Panc1 (cell line): ENCODE measurements at regions not wholly inside any gene's neighbourhood (a gene's known extent, or its start where the extent isn't known, plus 50 kb on each side); places are given as distances from the start of the nearest gene placed in this dataset.

Experiments
- ATAC-seq: fragments of 200-7000 bp; cut with Tn5 transposase; 2 replicates; pipeline ENCODE4 v1.9.1; 2020; ENCODE audit warnings: mild to moderate bottlenecking, moderate library complexity
- BruUV-seq: library from RNA; stranded (reverse); fragments of 400-500 nt; replicated peaks from 2 replicates; lab custom pipeline; 2021; lab: Mats Ljungman, UMichigan
- CTCF ChIA-PET: fragments of 300-600 bp; sonication (Branson Sonifier 250); formaldehyde crosslinking; loops from one replicate; lab custom pipeline; 2022; ENCODE audit warnings: antibody characterized with exemption; lab: Charles Lee
- POLR2A ChIA-PET: fragments of 300-600 bp; sonication (Branson Sonifier 250); formaldehyde crosslinking; loops from one replicate; lab custom pipeline; 2022; ENCODE audit warnings: antibody characterized with exemption; lab: Charles Lee
- DNase-seq: peaks from one replicate; pipeline ENCODE4 v3.0.0-alpha.2; 2010; ENCODE audit warnings: low read depth, low spot score
- H3K27ac ChIP-seq: 2 replicates; pipeline ENCODE4 v1.5.1; 2011; ENCODE audit warnings: mild to moderate bottlenecking, low read length, inconsistent platforms
- H3K27me3 ChIP-seq: fragments of 200-500 bp; sonication (Bioruptor generic); 2 replicates; pipeline ENCODE4 v1.6.0; 2014; ENCODE audit warnings: low read length, inconsistent platforms; ENCODE audit not compliant: control insufficient read depth, insufficient read depth
- H3K36me3 ChIP-seq: fragments of 200-500 bp; sonication (Bioruptor generic); 2 replicates; pipeline ENCODE4 v1.5.1; 2014; ENCODE audit warnings: inconsistent platforms, mild to moderate bottlenecking, low read length, moderate library complexity; ENCODE audit not compliant: control insufficient read depth, insufficient read depth
- H3K4me1 ChIP-seq: 2 replicates; pipeline ENCODE4 v1.5.1; 2011; ENCODE audit warnings: inconsistent platforms, mild to moderate bottlenecking, low read length, moderate library complexity; ENCODE audit not compliant: control insufficient read depth, insufficient read depth
- H3K4me3 ChIP-seq, 2 experiments: 2 replicates each; pipeline ENCODE4 v1.5.1; 2011 to 2012; ENCODE audit warnings: low read depth in 2 of 2, low read length in 2 of 2, mild to moderate bottlenecking in 2 of 2, inconsistent platforms in 1 of 2, moderate library complexity in 1 of 2
- H3K9me3 ChIP-seq: fragments of 200-500 bp; sonication (Bioruptor generic); 2 replicates; pipeline ENCODE4 v1.5.1; 2014; ENCODE audit warnings: low read depth, mild to moderate bottlenecking, inconsistent platforms, low read length, moderate library complexity; ENCODE audit not compliant: control insufficient read depth, insufficient read depth
- POLR2AphosphoS5 ChIP-seq: IDR thresholded peaks from 2 replicates; pipeline ENCODE4 v1.6.1; 2012; ENCODE audit warnings: mild to moderate bottlenecking, low read depth, low read length, moderate library complexity
- SIN3A ChIP-seq: IDR thresholded peaks from 2 replicates; pipeline ENCODE4 v1.6.1; 2012; ENCODE audit warnings: low read depth, mild to moderate bottlenecking, low read length, moderate library complexity, borderline replicate concordance; ENCODE audit not compliant: insufficient read depth
- TCF7L2 ChIP-seq: IDR thresholded peaks from 2 replicates; pipeline ENCODE4 v1.6.1; 2011; ENCODE audit warnings: mild to moderate bottlenecking, low read depth, low read length, inconsistent platforms
- in situ Hi-C: cut with HindIII; loops from 2 replicates; pipeline ENCODE4 v1.10.0; 2016; ENCODE audit warnings: low sequenced_read_pairs, low pct_unique_long_range_greater_than_20kb
- intact Hi-C: fragments of 100-400 bp; cut with micrococcal nuclease; formaldehyde crosslinking; loops from one replicate; pipeline ENCODE4 v1.10.0; 2022; ENCODE audit not compliant: unreplicated experiment
- TF ChIP-seq, protein P1 (sequence below), 2 experiments: IDR thresholded peaks; 2 replicates each; pipeline ENCODE4 v1.6.1; 2011 to 2012; ENCODE audit warnings: low read depth in 2 of 2, control low read depth in 1 of 2, low read length in 1 of 2, mild to moderate bottlenecking in 1 of 2, moderate library complexity in 1 of 2; ENCODE audit not compliant: insufficient read depth in 1 of 2
- TF ChIP-seq, protein P2 (sequence below): fragments of 450-650 bp; IDR thresholded peaks from 2 replicates; pipeline ENCODE4 v1.5.1; 2017; ENCODE audit warnings: mild to moderate bottlenecking

DNA sequence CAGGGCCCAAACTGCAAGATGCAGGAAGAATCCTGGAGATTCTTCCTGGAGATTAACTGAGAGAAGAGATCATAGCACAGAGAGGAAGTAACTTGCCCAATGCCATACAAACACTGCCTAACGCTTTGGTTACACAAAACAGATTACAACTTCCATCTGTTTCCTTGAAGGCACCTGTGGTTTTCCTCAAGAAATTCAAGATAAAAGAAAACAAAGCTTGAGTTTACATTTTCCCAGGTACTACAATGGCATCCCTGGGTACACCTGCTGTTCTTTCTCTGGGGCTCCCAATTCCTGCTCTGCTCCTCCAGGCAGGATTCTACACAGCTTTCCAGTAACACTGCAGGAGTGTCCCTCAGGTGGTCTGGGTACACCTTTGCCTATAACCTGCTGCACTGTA is 781.9 kb upstream of the ID2 start:
- BruUV-seq = no TSS peak
- no peaks in the 10 kb centered on the region for H3K4me1 ChIP-seq
- DNase-seq = no peak
- in situ Hi-C loops = no loop called here
- no peaks in the 10 kb centered on the region for H3K36me3 ChIP-seq
- intact Hi-C loops = no loop called here
- TF ChIP-seq POLR2AphosphoS5 (no peak), TCF7L2 (no peak), SIN3A (no peak)
- TF ChIP-seq, protein P1, sequence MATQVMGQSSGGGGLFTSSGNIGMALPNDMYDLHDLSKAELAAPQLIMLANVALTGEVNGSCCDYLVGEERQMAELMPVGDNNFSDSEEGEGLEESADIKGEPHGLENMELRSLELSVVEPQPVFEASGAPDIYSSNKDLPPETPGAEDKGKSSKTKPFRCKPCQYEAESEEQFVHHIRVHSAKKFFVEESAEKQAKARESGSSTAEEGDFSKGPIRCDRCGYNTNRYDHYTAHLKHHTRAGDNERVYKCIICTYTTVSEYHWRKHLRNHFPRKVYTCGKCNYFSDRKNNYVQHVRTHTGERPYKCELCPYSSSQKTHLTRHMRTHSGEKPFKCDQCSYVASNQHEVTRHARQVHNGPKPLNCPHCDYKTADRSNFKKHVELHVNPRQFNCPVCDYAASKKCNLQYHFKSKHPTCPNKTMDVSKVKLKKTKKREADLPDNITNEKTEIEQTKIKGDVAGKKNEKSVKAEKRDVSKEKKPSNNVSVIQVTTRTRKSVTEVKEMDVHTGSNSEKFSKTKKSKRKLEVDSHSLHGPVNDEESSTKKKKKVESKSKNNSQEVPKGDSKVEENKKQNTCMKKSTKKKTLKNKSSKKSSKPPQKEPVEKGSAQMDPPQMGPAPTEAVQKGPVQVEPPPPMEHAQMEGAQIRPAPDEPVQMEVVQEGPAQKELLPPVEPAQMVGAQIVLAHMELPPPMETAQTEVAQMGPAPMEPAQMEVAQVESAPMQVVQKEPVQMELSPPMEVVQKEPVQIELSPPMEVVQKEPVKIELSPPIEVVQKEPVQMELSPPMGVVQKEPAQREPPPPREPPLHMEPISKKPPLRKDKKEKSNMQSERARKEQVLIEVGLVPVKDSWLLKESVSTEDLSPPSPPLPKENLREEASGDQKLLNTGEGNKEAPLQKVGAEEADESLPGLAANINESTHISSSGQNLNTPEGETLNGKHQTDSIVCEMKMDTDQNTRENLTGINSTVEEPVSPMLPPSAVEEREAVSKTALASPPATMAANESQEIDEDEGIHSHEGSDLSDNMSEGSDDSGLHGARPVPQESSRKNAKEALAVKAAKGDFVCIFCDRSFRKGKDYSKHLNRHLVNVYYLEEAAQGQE (IDR thresholded peaks at IDR 0.05; ENCODE audit: insufficient read depth in 1 of 2, low read depth in 2 of 2, low read length in 1 of 2) = no peak
- TF ChIP-seq, protein P2, sequence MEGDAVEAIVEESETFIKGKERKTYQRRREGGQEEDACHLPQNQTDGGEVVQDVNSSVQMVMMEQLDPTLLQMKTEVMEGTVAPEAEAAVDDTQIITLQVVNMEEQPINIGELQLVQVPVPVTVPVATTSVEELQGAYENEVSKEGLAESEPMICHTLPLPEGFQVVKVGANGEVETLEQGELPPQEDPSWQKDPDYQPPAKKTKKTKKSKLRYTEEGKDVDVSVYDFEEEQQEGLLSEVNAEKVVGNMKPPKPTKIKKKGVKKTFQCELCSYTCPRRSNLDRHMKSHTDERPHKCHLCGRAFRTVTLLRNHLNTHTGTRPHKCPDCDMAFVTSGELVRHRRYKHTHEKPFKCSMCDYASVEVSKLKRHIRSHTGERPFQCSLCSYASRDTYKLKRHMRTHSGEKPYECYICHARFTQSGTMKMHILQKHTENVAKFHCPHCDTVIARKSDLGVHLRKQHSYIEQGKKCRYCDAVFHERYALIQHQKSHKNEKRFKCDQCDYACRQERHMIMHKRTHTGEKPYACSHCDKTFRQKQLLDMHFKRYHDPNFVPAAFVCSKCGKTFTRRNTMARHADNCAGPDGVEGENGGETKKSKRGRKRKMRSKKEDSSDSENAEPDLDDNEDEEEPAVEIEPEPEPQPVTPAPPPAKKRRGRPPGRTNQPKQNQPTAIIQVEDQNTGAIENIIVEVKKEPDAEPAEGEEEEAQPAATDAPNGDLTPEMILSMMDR = no peak
- H3K4me3 ChIP-seq = no peak overlapping the region
- no peaks in the 10 kb centered on the region for H3K9me3 ChIP-seq
- no peaks in the 10 kb centered on the region for H3K27me3 ChIP-seq
- ATAC-seq = no peak
- ChIA-PET CTCF (no interaction called here), POLR2A (no interaction called here)
- H3K27ac ChIP-seq = no peak overlapping the region

DNA sequence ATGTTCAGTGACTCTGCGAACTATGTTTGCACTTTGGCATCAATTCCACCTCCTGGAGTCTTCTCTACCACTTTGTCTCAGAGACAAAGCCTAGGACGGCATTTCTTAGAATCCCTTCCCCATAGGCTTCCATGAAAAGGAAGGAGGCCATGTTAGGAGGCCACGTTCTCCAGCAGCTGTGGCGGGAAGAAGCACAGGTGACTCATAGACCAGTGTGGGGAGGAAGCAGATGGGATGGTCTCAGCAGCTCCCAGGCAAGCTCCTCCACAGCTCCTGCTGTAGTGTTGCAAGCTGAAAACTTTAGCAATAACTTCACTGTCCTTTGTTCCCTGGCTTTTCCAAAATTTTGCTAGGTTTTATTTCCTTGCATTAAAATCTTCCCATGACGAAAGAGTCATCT is 781.3 kb upstream of the ID2 start:
- H3K27ac ChIP-seq = no peak overlapping the region
- TF ChIP-seq, protein P1 (IDR thresholded peaks at IDR 0.05; ENCODE audit: insufficient read depth in 1 of 2, low read depth in 2 of 2, low read length in 1 of 2) = no peak
- TF ChIP-seq TCF7L2 = no peak
- TF ChIP-seq SIN3A = no peak
- no peak for TF ChIP-seq POLR2AphosphoS5
- TF ChIP-seq, protein P2 = no peak
- no TSS peak for BruUV-seq
- intact Hi-C loops (no loop called here), in situ Hi-C loops (no loop called here)
- no peaks in the 10 kb centered on the region for H3K27me3 ChIP-seq
- DNase-seq (no peak), ATAC-seq (no peak)
- H3K9me3 ChIP-seq = no peaks in the 10 kb centered on the region
- no peak overlapping the region for H3K4me3 ChIP-seq
- no peaks in the 10 kb centered on the region for H3K36me3 ChIP-seq
- CTCF ChIA-PET = no interaction called here
- H3K4me1 ChIP-seq = no peaks in the 10 kb centered on the region
- POLR2A ChIA-PET = no interaction called here
